ENCODE measurements at regions not wholly inside any gene's neighbourhood (a gene's known extent, or its start where the extent isn't known, plus 50 kb on each side); places are given as distances from the start of the nearest gene placed in this dataset.
"Not testable (repeated sequence)": the region's sequence is repeated elsewhere in the genome, so short reads cannot be mapped to it uniquely, and the experiment has no call there.

DNA sequence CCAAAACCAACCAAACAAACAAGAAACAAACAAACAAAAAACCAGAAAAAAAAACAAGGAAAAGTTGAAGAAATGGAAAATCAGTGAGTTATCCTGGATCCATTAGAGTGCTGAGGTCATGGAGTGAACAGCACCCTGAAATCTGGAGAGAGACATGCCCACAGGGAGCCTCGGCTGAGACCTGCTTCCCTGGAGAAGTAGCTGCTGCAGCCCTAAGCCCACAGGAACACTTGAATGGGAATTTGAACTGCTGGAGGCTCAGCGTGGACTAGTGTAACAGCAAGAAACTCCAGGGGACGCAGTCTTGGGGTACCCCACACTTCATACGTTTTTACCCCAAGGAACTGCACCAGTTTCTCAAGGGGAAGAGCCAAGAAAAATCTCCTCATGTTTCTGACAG is 144.1 kb upstream of the UBE3A start:
- Histone ChIP-seq H3K9me3 (ENCODE audit: low read depth, low read length) (no peaks in the 10 kb centered on the region), H3K27me3 (ENCODE audit: insufficient read depth, low read length) (no peaks in the 10 kb centered on the region), H3K27ac (ENCODE audit: low read depth, low read length) (no peak overlapping the region), H3K4me1 (ENCODE audit: insufficient read depth, low read length) (no peaks in the 10 kb centered on the region), H2AFZ (ENCODE audit: low read length) (no peak overlapping the region), H3K4me2 (ENCODE audit: insufficient read depth, low read length) (no peak overlapping the region), H3K36me3 (ENCODE audit: insufficient read depth, low read length) (no peaks in the 10 kb centered on the region), H3K4me3 (ENCODE audit: insufficient read depth, low read length) (no peak overlapping the region), H3K79me2 (ENCODE audit: insufficient read depth, low read length) (no peaks in the 10 kb centered on the region), H4K20me1 (ENCODE audit: insufficient read depth, low read length) (no peaks in the 10 kb centered on the region)
- TF ChIP-seq, protein P1, sequence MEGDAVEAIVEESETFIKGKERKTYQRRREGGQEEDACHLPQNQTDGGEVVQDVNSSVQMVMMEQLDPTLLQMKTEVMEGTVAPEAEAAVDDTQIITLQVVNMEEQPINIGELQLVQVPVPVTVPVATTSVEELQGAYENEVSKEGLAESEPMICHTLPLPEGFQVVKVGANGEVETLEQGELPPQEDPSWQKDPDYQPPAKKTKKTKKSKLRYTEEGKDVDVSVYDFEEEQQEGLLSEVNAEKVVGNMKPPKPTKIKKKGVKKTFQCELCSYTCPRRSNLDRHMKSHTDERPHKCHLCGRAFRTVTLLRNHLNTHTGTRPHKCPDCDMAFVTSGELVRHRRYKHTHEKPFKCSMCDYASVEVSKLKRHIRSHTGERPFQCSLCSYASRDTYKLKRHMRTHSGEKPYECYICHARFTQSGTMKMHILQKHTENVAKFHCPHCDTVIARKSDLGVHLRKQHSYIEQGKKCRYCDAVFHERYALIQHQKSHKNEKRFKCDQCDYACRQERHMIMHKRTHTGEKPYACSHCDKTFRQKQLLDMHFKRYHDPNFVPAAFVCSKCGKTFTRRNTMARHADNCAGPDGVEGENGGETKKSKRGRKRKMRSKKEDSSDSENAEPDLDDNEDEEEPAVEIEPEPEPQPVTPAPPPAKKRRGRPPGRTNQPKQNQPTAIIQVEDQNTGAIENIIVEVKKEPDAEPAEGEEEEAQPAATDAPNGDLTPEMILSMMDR (IDR thresholded peaks at IDR 0.05; ENCODE audit: extremely low read depth, low read depth, low read length) = no peak
- DNase-seq (ENCODE audit: insufficient read length, low spot score, missing footprints) = no peak

- Histone ChIP-seq H3K4me2 (ENCODE audit: insufficient read depth, low read length) (no peak overlapping the region), H3K4me1 (ENCODE audit: insufficient read depth, low read length) (no peaks in the 10 kb centered on the region), H3K4me3 (ENCODE audit: insufficient read depth, low read length) (no peak overlapping the region), H3K79me2 (ENCODE audit: insufficient read depth, low read length) (no peaks in the 10 kb centered on the region), H4K20me1 (ENCODE audit: insufficient read depth, low read length) (no peaks in the 10 kb centered on the region), H3K27me3 (ENCODE audit: insufficient read depth, low read length) (no peaks in the 10 kb centered on the region), H3K36me3 (ENCODE audit: insufficient read depth, low read length) (no peaks in the 10 kb centered on the region), H2AFZ (ENCODE audit: low read length) (no peak overlapping the region), H3K9me3 (ENCODE audit: low read depth, low read length) (no peaks in the 10 kb centered on the region), H3K27ac (ENCODE audit: low read depth, low read length) (no peak overlapping the region)
- TF ChIP-seq, protein P1 (IDR thresholded peaks at IDR 0.05; ENCODE audit: extremely low read depth, low read depth, low read length) = no peak
- DNase-seq (ENCODE audit: insufficient read length, low spot score, missing footprints) = no peak
These were observed 140.3 kb upstream of the UBE3A start for GRCh38 chr15:25579127-25579526.

GRCh38 chr15:25572191-25572590 is 133.4 kb upstream of the UBE3A start:
- no peaks in the 10 kb centered on the region for H3K9me3 ChIP-seq (ENCODE audit: low read depth, low read length)
- no peaks in the 10 kb centered on the region for H3K36me3 ChIP-seq (ENCODE audit: insufficient read depth, low read length)
- H3K27ac ChIP-seq (ENCODE audit: low read depth, low read length) = no peak overlapping the region
- no peak overlapping the region for H2AFZ ChIP-seq (ENCODE audit: low read length)
- no peaks in the 10 kb centered on the region for H3K4me1 ChIP-seq (ENCODE audit: insufficient read depth, low read length)
- no peaks in the 10 kb centered on the region for H3K79me2 ChIP-seq (ENCODE audit: insufficient read depth, low read length)
- H3K27me3 ChIP-seq (ENCODE audit: insufficient read depth, low read length) = no peaks in the 10 kb centered on the region
- TF ChIP-seq, protein P1 (IDR thresholded peaks at IDR 0.05; ENCODE audit: extremely low read depth, low read depth, low read length) = no peak
- no peaks in the 10 kb centered on the region for H4K20me1 ChIP-seq (ENCODE audit: insufficient read depth, low read length)
- no peak overlapping the region for H3K4me3 ChIP-seq (ENCODE audit: insufficient read depth, low read length)
- no peak overlapping the region for H3K4me2 ChIP-seq (ENCODE audit: insufficient read depth, low read length)
- DNase-seq (ENCODE audit: insufficient read length, low spot score, missing footprints) = no peak

DNA sequence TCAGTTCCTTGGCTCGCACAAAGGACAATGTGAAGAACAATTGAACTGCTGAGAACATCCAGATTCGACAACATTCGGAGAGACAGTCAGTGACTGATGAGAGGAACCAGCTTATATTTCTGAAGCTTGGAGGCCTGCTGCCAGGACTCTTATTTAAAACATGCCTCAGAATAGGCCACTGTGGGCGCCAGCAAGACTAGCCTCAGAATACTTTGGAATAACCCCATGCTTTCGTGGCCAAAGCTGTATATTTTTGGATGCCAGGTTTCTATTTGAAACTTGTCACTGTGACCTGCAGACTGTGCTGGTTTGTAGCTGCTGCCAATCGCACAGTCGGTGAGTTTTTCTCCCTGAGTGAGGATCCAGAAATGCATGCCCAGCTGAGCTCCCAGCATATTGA is 129.9 kb upstream of the UBE3A start:
- no peaks in the 10 kb centered on the region for H3K9me3 ChIP-seq (ENCODE audit: low read depth, low read length)
- no peak overlapping the region for H3K27ac ChIP-seq (ENCODE audit: low read depth, low read length)
- no peak overlapping the region for H3K4me3 ChIP-seq (ENCODE audit: insufficient read depth, low read length)
- no peaks in the 10 kb centered on the region for H3K27me3 ChIP-seq (ENCODE audit: insufficient read depth, low read length)
- no peaks in the 10 kb centered on the region for H4K20me1 ChIP-seq (ENCODE audit: insufficient read depth, low read length)
- no peaks in the 10 kb centered on the region for H3K36me3 ChIP-seq (ENCODE audit: insufficient read depth, low read length)
- H2AFZ ChIP-seq (ENCODE audit: low read length) = no peak overlapping the region
- TF ChIP-seq, protein P1 (IDR thresholded peaks at IDR 0.05; ENCODE audit: extremely low read depth, low read depth, low read length) = no peak
- no peaks in the 10 kb centered on the region for H3K79me2 ChIP-seq (ENCODE audit: insufficient read depth, low read length)
- no peak for DNase-seq (ENCODE audit: insufficient read length, low spot score, missing footprints)
- no peaks in the 10 kb centered on the region for H3K4me1 ChIP-seq (ENCODE audit: insufficient read depth, low read length)
- no peak overlapping the region for H3K4me2 ChIP-seq (ENCODE audit: insufficient read depth, low read length)

DNA sequence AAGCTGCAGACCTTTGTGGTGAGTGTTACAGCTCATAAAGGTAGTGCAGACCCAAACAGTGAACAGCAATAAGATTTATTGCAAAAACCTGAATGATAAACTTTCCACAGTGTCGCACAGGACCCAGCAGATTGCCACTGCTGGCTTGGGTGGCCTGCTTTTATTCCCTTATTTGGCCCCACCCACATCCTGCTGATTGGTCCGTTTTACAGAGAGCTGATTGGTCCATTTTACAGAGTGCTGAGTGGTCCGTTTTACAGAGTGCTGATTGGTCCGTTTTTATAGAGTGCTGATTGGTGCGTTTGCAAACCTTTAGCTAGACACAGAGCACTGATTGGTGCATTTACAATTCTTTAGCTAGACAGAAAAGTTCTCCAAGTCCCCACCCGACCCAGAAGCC is 127.7 kb upstream of the UBE3A start:
- H3K79me2 ChIP-seq (ENCODE audit: insufficient read depth, low read length); H2AFZ ChIP-seq (ENCODE audit: low read length); H3K9me3 ChIP-seq (ENCODE audit: low read depth, low read length); H3K27ac ChIP-seq (ENCODE audit: low read depth, low read length); H3K4me3 ChIP-seq (ENCODE audit: insufficient read depth, low read length); H3K36me3 ChIP-seq (ENCODE audit: insufficient read depth, low read length); H3K4me1 ChIP-seq (ENCODE audit: insufficient read depth, low read length); H4K20me1 ChIP-seq (ENCODE audit: insufficient read depth, low read length); H3K27me3 ChIP-seq (ENCODE audit: insufficient read depth, low read length); DNase-seq (ENCODE audit: insufficient read length, low spot score, missing footprints); H3K4me2 ChIP-seq (ENCODE audit: insufficient read depth, low read length): not testable (repeated sequence)

Data from osteoblast (primary cell).